ENCODE measurements at regions not wholly inside any gene's neighbourhood (a gene's known extent, or its start where the extent isn't known, plus 50 kb on each side); places are given as distances from the start of the nearest gene placed in this dataset.
"Not testable (repeated sequence)": the region's sequence is repeated elsewhere in the genome, so short reads cannot be mapped to it uniquely, and the experiment has no call there.

DNA sequence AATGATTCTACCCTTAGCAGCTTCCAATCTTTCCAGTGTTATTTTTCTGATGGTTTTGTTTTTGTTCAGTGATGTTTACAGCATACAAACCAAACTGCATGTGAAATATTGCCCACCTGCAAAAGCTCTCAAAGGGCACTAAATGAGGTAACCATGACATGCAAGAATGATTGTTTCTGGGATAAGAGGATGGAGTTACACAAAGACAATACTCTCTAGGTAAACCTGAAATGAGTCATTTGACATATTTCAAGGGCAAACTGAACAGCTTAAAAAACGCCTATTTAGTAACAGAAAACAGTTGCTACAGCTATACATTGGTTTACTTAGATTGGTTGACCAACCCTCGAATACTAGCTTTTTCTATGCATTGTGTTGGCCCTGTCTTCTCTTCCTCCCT, 481.7 kb downstream of the ZPLD1 start:
- Mint-ChIP-seq H3K4me3 (no peak overlapping the region), H3K4me1 (no peaks in the 10 kb centered on the region), H3K36me3 (ENCODE audit: low read depth) (no peaks in the 10 kb centered on the region), H3K9me3 (peaks cover 5% of the 10 kb centered on the region), H3K27me3 (no peaks in the 10 kb centered on the region), H3K27ac (no peak overlapping the region)
- CTCF ChIA-PET = no interaction called here
- TF ChIP-seq, protein P1, sequence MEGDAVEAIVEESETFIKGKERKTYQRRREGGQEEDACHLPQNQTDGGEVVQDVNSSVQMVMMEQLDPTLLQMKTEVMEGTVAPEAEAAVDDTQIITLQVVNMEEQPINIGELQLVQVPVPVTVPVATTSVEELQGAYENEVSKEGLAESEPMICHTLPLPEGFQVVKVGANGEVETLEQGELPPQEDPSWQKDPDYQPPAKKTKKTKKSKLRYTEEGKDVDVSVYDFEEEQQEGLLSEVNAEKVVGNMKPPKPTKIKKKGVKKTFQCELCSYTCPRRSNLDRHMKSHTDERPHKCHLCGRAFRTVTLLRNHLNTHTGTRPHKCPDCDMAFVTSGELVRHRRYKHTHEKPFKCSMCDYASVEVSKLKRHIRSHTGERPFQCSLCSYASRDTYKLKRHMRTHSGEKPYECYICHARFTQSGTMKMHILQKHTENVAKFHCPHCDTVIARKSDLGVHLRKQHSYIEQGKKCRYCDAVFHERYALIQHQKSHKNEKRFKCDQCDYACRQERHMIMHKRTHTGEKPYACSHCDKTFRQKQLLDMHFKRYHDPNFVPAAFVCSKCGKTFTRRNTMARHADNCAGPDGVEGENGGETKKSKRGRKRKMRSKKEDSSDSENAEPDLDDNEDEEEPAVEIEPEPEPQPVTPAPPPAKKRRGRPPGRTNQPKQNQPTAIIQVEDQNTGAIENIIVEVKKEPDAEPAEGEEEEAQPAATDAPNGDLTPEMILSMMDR (IDR thresholded peaks at IDR 0.05) = no peak
- POLR2A ChIA-PET = no interaction called here
- DNase-seq = no peak
- intact Hi-C loops (cut with micrococcal nuclease) = no loop called here
- ATAC-seq (ENCODE audit: low read depth) = no peak

- no peaks in the 10 kb centered on the region for H3K36me3 Mint-ChIP-seq (ENCODE audit: low read depth)
- TF ChIP-seq, protein P1 (IDR thresholded peaks at IDR 0.05) = no peak
Measured at GRCh38 chr3:102926618-102927017, 491.8 kb downstream of the ZPLD1 start.

DNA sequence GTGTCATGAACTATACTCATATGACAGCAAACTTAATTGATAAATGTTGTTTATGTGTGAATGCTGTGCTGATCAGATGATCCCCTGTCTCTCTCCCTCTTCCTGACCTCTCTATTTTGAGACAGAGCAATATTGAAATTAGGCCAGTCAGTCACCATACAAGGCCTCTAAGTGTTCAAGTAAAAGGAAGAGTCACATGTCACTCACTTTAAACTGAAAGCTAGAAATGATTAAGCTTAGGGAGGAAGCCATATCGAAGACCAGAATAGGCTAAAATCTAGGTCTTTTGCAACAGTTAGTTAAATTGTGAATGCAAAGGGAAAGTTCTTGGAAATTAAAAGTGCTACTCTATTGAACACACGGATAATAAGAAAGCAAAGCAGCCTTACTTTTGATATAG, 498.6 kb downstream of the ZPLD1 start:
- no peak overlapping the region for H3K27ac Mint-ChIP-seq
- peaks cover 8% of the 10 kb centered on the region for H3K9me3 Mint-ChIP-seq
- H3K4me3 Mint-ChIP-seq = no peak overlapping the region
- no peaks in the 10 kb centered on the region for H3K4me1 Mint-ChIP-seq
- ChIA-PET POLR2A (no interaction called here), CTCF (no interaction called here)
- H3K27me3 Mint-ChIP-seq = no peaks in the 10 kb centered on the region
- TF ChIP-seq, protein P1 (IDR thresholded peaks at IDR 0.05) = no peak
- ATAC-seq (ENCODE audit: low read depth) (no peak), DNase-seq (no peak)
- no peaks in the 10 kb centered on the region for H3K36me3 Mint-ChIP-seq (ENCODE audit: low read depth)
- intact Hi-C loops (cut with micrococcal nuclease) = no loop called here

More at GRCh38 chr3:102926618-102927017, 491.8 kb downstream of the ZPLD1 start:
- DNase-seq (no peak), ATAC-seq (ENCODE audit: low read depth) (no peak)
- intact Hi-C loops (cut with micrococcal nuclease) = no loop called here
- CTCF ChIA-PET = no interaction called here
- Mint-ChIP-seq H3K27ac (no peak overlapping the region), H3K4me1 (no peaks in the 10 kb centered on the region), H3K27me3 (no peaks in the 10 kb centered on the region), H3K9me3 (peaks cover 10% of the 10 kb centered on the region), H3K4me3 (no peak overlapping the region)
- POLR2A ChIA-PET = no interaction called here

GRCh38 chr3:102936511-102937045, 501.8 kb downstream of the ZPLD1 start:
- ATAC-seq (ENCODE audit: low read depth) (no peak), DNase-seq (no peak)
- Mint-ChIP-seq H3K27me3 (no peaks in the 10 kb centered on the region), H3K9me3 (peaks cover 12% of the 10 kb centered on the region), H3K4me1 (no peaks in the 10 kb centered on the region), H3K27ac (no peak overlapping the region), H3K36me3 (ENCODE audit: low read depth) (no peaks in the 10 kb centered on the region), H3K4me3 (no peak overlapping the region)
- CTCF ChIA-PET = no interaction called here
- POLR2A ChIA-PET = no interaction called here
- TF ChIP-seq, protein P1 (IDR thresholded peaks at IDR 0.05) = no peak
- intact Hi-C loops (cut with micrococcal nuclease) = no loop called here

DNA sequence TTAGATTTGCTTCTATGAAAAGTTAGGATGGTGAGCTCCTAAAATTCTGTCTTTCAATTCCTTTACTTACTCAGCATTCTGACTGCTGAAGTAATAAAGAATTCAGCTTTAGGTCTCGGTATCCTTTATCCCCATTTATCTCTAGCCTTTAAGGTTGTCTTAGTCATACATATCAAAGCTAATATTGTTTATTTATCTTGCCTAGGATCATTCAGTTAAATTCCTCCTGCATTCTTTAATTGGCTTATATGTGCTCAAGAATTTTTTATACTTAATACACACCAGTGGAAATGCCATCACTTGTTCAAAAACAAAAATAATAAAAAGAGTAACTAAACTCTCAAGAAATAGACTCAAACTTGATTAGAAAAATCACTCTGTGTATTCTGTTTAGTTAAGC, 507.0 kb downstream of the ZPLD1 start:
- TF ChIP-seq, protein P1 (IDR thresholded peaks at IDR 0.05) = no peak
- intact Hi-C loops (cut with micrococcal nuclease) = no loop called here
- H3K27ac Mint-ChIP-seq = no peak overlapping the region
- no peak for ATAC-seq (ENCODE audit: low read depth)
- H3K9me3 Mint-ChIP-seq = peaks cover 6% of the 10 kb centered on the region
- CTCF ChIA-PET = no interaction called here
- no peak overlapping the region for H3K4me3 Mint-ChIP-seq
- no peaks in the 10 kb centered on the region for H3K36me3 Mint-ChIP-seq (ENCODE audit: low read depth)
- no peaks in the 10 kb centered on the region for H3K4me1 Mint-ChIP-seq
- no peaks in the 10 kb centered on the region for H3K27me3 Mint-ChIP-seq
- POLR2A ChIA-PET = no interaction called here
- no peak for DNase-seq

GRCh38 chr3:102946445-102946844, 511.6 kb downstream of the ZPLD1 start:
- POLR2A ChIA-PET; DNase-seq; intact Hi-C loops (cut with micrococcal nuclease); H3K36me3 Mint-ChIP-seq (ENCODE audit: low read depth); ATAC-seq (ENCODE audit: low read depth); CTCF ChIA-PET; H3K27me3 Mint-ChIP-seq; H3K4me3 Mint-ChIP-seq; H3K9me3 Mint-ChIP-seq; H3K27ac Mint-ChIP-seq; H3K4me1 Mint-ChIP-seq: not testable (repeated sequence)
